ENCODE measurements at regions not wholly inside any gene's neighbourhood (a gene's known extent, or its start where the extent isn't known, plus 50 kb on each side); places are given as distances from the start of the nearest gene placed in this dataset.

DNA sequence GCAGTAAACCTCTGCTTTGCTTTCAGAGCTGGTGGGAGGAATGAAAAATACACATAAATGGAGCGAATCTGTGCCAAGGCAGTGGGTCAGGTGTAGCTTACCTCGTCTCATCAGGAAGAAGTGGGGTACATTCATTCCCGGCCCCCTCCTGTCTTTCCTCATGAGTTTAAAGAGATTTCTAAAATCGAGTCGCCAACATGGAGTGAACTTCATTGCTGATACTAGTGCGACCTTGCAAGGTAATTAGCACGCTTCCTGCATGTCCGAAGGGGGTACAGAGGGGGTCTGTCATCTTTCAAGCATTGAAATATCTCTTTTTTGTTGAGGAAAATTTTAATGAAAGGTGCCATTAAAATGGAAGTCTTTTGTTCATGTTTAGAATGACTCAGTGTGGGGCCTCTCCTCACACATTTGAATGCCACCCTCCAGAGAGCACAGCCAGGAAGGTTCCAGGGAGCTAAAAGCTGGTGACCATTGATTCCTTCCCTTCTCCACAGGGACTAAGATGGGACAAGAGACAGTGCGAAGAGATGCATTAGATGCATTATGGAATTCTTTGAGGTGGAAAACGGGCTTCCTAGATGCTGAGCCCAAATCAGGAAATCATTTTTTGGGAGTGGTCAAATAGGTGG is 114.2 kb downstream of the IRX1 start:
- TF ChIP-seq POLR2AphosphoS5 (IDR thresholded peaks at IDR 0.05; ENCODE audit: low read depth, low read length) (no peak), REST (IDR thresholded peaks at IDR 0.05; ENCODE audit: insufficient read depth in 1 of 2, low read depth in 2 of 2, low read length in 2 of 2) (no peak)

Measured in PFSK-1 (cell line).